ENCODE measurements at regions not wholly inside any gene's neighbourhood (a gene's known extent, or its start where the extent isn't known, plus 50 kb on each side); places are given as distances from the start of the nearest gene placed in this dataset.

GRCh38 chr12:131529196-131530040, 181.5 kb upstream of the SFSWAP start:
- Histone ChIP-seq H3K27me3 (ENCODE audit: control insufficient read depth in 2 of 2, insufficient read depth in 2 of 2, low read length in 2 of 2) (no peaks in the 10 kb centered on the region), H3K9me3 (ENCODE audit: control insufficient read depth in 2 of 3, low read length in 3 of 3) (no peaks in the 10 kb centered on the region), H3K27ac (ENCODE audit: low read depth, low read length) (no peak overlapping the region), H3K36me3 (ENCODE audit: control insufficient read depth in 2 of 3, insufficient read depth in 3 of 3, low read length in 3 of 3) (no peaks in the 10 kb centered on the region), H3K4me3 (ENCODE audit: low read length) (no peak overlapping the region), H3K4me1 (ENCODE audit: control insufficient read depth in 2 of 2, insufficient read depth in 2 of 2, low read length in 2 of 2) (no peaks in the 10 kb centered on the region)
- ChIA-PET CTCF (no interaction called here), POLR2A (no interaction called here)
- H3K9me3 Mint-ChIP-seq, result no peaks in the 10 kb centered on the region
- no peak for ATAC-seq
- peaks cover 0 to 6% (median 0%) of the 10 kb centered on the region in 5 donors for H3K27me3 Mint-ChIP-seq
- no peak for DNase-seq
- H3K36me3 Mint-ChIP-seq, result no peaks in the 10 kb centered on the region
- H3K4me3 Mint-ChIP-seq, result no peak overlapping the region
- H3K4me1 Mint-ChIP-seq, result peaks cover 0 to 27% (median 7%) of the 10 kb centered on the region in 7 donors
- no peak overlapping the region for H3K27ac Mint-ChIP-seq
- intact Hi-C loops (cut with micrococcal nuclease), result loop anchor here in 1 of 2 donors (10.0 kb wide), 1 partner anchor 75 kb away; no protein-coding TSS in a partner anchor

- Histone ChIP-seq H3K27ac (ENCODE audit: low read depth, low read length) (no peak overlapping the region), H3K9me3 (ENCODE audit: control insufficient read depth in 2 of 3, low read length in 3 of 3) (no peaks in the 10 kb centered on the region), H3K36me3 (ENCODE audit: control insufficient read depth in 2 of 3, insufficient read depth in 3 of 3, low read length in 3 of 3) (no peaks in the 10 kb centered on the region), H3K4me1 (ENCODE audit: control insufficient read depth in 2 of 2, insufficient read depth in 2 of 2, low read length in 2 of 2) (peaks cover 0 to 3% of the 10 kb centered on the region in 2 donors), H3K27me3 (ENCODE audit: control insufficient read depth in 2 of 2, insufficient read depth in 2 of 2, low read length in 2 of 2) (no peaks in the 10 kb centered on the region), H3K4me3 (ENCODE audit: low read length) (no peak overlapping the region)
- DNase-seq (no peak), ATAC-seq (no peak)
- peaks cover 0 to 6% (median 0%) of the 10 kb centered on the region in 5 donors for H3K27me3 Mint-ChIP-seq
- POLR2A ChIA-PET, result interaction anchor here (0.6 to 1.0 kb wide), 3 partner anchors 19 to 178 kb away, joined by 3 to 4 read pairs (median 3); no protein-coding TSS in a partner anchor
- H3K9me3 Mint-ChIP-seq, result peaks cover 0 to 1% (median 0%) of the 10 kb centered on the region in 11 donors
- H3K27ac Mint-ChIP-seq, result peak overlapping the region in 4 of 9 donors; percentile 12 to 93 (median 56)
- peaks cover 0 to 30% (median 7%) of the 10 kb centered on the region in 7 donors for H3K4me1 Mint-ChIP-seq
- H3K4me3 Mint-ChIP-seq, result no peak overlapping the region
- CTCF ChIA-PET, result no interaction called here
- H3K36me3 Mint-ChIP-seq, result peaks cover 0 to 3% (median 0%) of the 10 kb centered on the region in 5 donors
- intact Hi-C loops (cut with micrococcal nuclease), result loop anchor here in 1 of 2 donors (10.0 kb wide), 1 partner anchor 75 kb away; no protein-coding TSS in a partner anchor
These were observed 180.9 kb upstream of the SFSWAP start for GRCh38 chr12:131530041-131530332.

GRCh38 chr12:131530422-131530821, 180.5 kb upstream of the SFSWAP start:
- H3K27me3 ChIP-seq (ENCODE audit: control insufficient read depth in 2 of 2, insufficient read depth in 2 of 2, low read length in 2 of 2), result no peaks in the 10 kb centered on the region
- no peak overlapping the region for H3K4me3 ChIP-seq (ENCODE audit: low read length)
- H3K27ac Mint-ChIP-seq, result peak overlapping the region in 6 of 9 donors; percentile 12 to 93 (median 28)
- peak; percentile 27 for ATAC-seq
- CTCF ChIA-PET, result no interaction called here
- H3K36me3 ChIP-seq (ENCODE audit: control insufficient read depth in 2 of 3, insufficient read depth in 3 of 3, low read length in 3 of 3), result no peaks in the 10 kb centered on the region
- H3K4me1 Mint-ChIP-seq, result peaks cover 0 to 32% (median 7%) of the 10 kb centered on the region in 7 donors
- H3K4me1 ChIP-seq (ENCODE audit: control insufficient read depth in 2 of 2, insufficient read depth in 2 of 2, low read length in 2 of 2), result peaks cover 0 to 6% of the 10 kb centered on the region in 2 donors
- peaks cover 0 to 2% (median 0%) of the 10 kb centered on the region in 11 donors for H3K9me3 Mint-ChIP-seq
- H3K36me3 Mint-ChIP-seq, result peaks cover 0 to 4% (median 0%) of the 10 kb centered on the region in 5 donors
- POLR2A ChIA-PET, result interaction anchor here (0.6 to 1.0 kb wide), 3 partner anchors 20 to 178 kb away, joined by 3 to 4 read pairs (median 3); no protein-coding TSS in a partner anchor
- intact Hi-C loops (cut with micrococcal nuclease), result loop anchor here in 1 of 2 donors (10.0 kb wide), 1 partner anchor 74 kb away; no protein-coding TSS in a partner anchor
- H3K4me3 Mint-ChIP-seq, result no peak overlapping the region
- peak in 5 of 9 donors; percentile 3 to 46 (median 20) for DNase-seq
- peaks cover 0 to 6% (median 0%) of the 10 kb centered on the region in 5 donors for H3K27me3 Mint-ChIP-seq
- no peaks in the 10 kb centered on the region for H3K9me3 ChIP-seq (ENCODE audit: control insufficient read depth in 2 of 3, low read length in 3 of 3)
- H3K27ac ChIP-seq (ENCODE audit: low read depth, low read length), result no peak overlapping the region

GRCh38 chr12:131533139-131533538, 177.8 kb upstream of the SFSWAP start:
- no peak for DNase-seq
- POLR2A ChIA-PET, result no interaction called here

GRCh38 chr12:131535779-131536178, 175.1 kb upstream of the SFSWAP start:
- peaks cover 0 to 6% (median 0%) of the 10 kb centered on the region in 5 donors for H3K27me3 Mint-ChIP-seq
- H3K9me3 ChIP-seq (ENCODE audit: control insufficient read depth in 2 of 3, low read length in 3 of 3), result no peaks in the 10 kb centered on the region
- no peak for ATAC-seq
- peak overlapping the region in 4 of 10 donors; percentile 8 to 62 (median 42) for H3K4me3 Mint-ChIP-seq
- H3K4me1 Mint-ChIP-seq, result peaks cover 0 to 32% (median 14%) of the 10 kb centered on the region in 7 donors
- H3K9me3 Mint-ChIP-seq, result peaks cover 0 to 2% (median 0%) of the 10 kb centered on the region in 11 donors
- peaks cover 6 to 26% of the 10 kb centered on the region in 2 donors for H3K4me1 ChIP-seq (ENCODE audit: control insufficient read depth in 2 of 2, insufficient read depth in 2 of 2, low read length in 2 of 2)
- POLR2A ChIA-PET, result interaction anchor here (0.5 to 1.5 kb wide), 4 partner anchors 18 to 193 kb away, joined by 3 to 6 read pairs (median 4); no protein-coding TSS in a partner anchor
- H3K36me3 ChIP-seq (ENCODE audit: control insufficient read depth in 2 of 3, insufficient read depth in 3 of 3, low read length in 3 of 3), result no peaks in the 10 kb centered on the region
- peak overlapping the region in 8 of 9 donors; percentile 22 to 93 (median 82) for H3K27ac Mint-ChIP-seq
- intact Hi-C loops (cut with micrococcal nuclease), result loop anchor here in 1 of 2 donors (10.0 kb wide), 1 partner anchor 69 kb away; no protein-coding TSS in a partner anchor
- H3K27ac ChIP-seq (ENCODE audit: low read depth, low read length), result no peak overlapping the region
- CTCF ChIA-PET, result no interaction called here
- H3K27me3 ChIP-seq (ENCODE audit: control insufficient read depth in 2 of 2, insufficient read depth in 2 of 2, low read length in 2 of 2), result no peaks in the 10 kb centered on the region
- H3K36me3 Mint-ChIP-seq, result peaks cover 0 to 4% (median 3%) of the 10 kb centered on the region in 5 donors
- DNase-seq, result no peak
- no peak overlapping the region for H3K4me3 ChIP-seq (ENCODE audit: low read length)

More at GRCh38 chr12:131533139-131533538, 177.8 kb upstream of the SFSWAP start:
- Mint-ChIP-seq H3K4me1 (peaks cover 0 to 50% (median 19%) of the 10 kb centered on the region in 7 donors), H3K27me3 (peaks cover 0 to 6% (median 0%) of the 10 kb centered on the region in 5 donors), H3K9me3 (peaks cover 0 to 2% (median 0%) of the 10 kb centered on the region in 11 donors), H3K27ac (no peak overlapping the region), H3K36me3 (peaks cover 0 to 4% (median 0%) of the 10 kb centered on the region in 5 donors), H3K4me3 (no peak overlapping the region)
- CTCF ChIA-PET, result no interaction called here
- H3K4me1 ChIP-seq (ENCODE audit: control insufficient read depth in 2 of 2, insufficient read depth in 2 of 2, low read length in 2 of 2), result peaks cover 6 to 26% of the 10 kb centered on the region in 2 donors
- H3K27me3 ChIP-seq (ENCODE audit: control insufficient read depth in 2 of 2, insufficient read depth in 2 of 2, low read length in 2 of 2), result no peaks in the 10 kb centered on the region
- H3K36me3 ChIP-seq (ENCODE audit: control insufficient read depth in 2 of 3, insufficient read depth in 3 of 3, low read length in 3 of 3), result no peaks in the 10 kb centered on the region
- no peak for ATAC-seq
- no peak overlapping the region for H3K4me3 ChIP-seq (ENCODE audit: low read length)
- no peaks in the 10 kb centered on the region for H3K9me3 ChIP-seq (ENCODE audit: control insufficient read depth in 2 of 3, low read length in 3 of 3)
- H3K27ac ChIP-seq (ENCODE audit: low read depth, low read length), result no peak overlapping the region
- intact Hi-C loops (cut with micrococcal nuclease), result loop anchor here in 1 of 2 donors (10.0 kb wide), 1 partner anchor 72 kb away; no protein-coding TSS in a partner anchor

- peak overlapping the region in 8 of 9 donors; percentile 74 to 93 (median 88) for H3K27ac Mint-ChIP-seq
- Histone ChIP-seq H3K27me3 (ENCODE audit: control insufficient read depth in 2 of 2, insufficient read depth in 2 of 2, low read length in 2 of 2) (no peaks in the 10 kb centered on the region), H3K27ac (ENCODE audit: low read depth, low read length) (peak overlapping the region; percentile 54), H3K4me3 (ENCODE audit: low read length) (no peak overlapping the region), H3K36me3 (ENCODE audit: control insufficient read depth in 2 of 3, insufficient read depth in 3 of 3, low read length in 3 of 3) (no peaks in the 10 kb centered on the region), H3K9me3 (ENCODE audit: control insufficient read depth in 2 of 3, low read length in 3 of 3) (no peaks in the 10 kb centered on the region), H3K4me1 (ENCODE audit: control insufficient read depth in 2 of 2, insufficient read depth in 2 of 2, low read length in 2 of 2) (peaks cover 6 to 26% of the 10 kb centered on the region in 2 donors)
- peaks cover 0 to 28% (median 13%) of the 10 kb centered on the region in 7 donors for H3K4me1 Mint-ChIP-seq
- H3K27me3 Mint-ChIP-seq, result peaks cover 0 to 6% (median 0%) of the 10 kb centered on the region in 5 donors
- intact Hi-C loops (cut with micrococcal nuclease), result loop anchor here in 1 of 2 donors (10.0 kb wide), 1 partner anchor 68 kb away; no protein-coding TSS in a partner anchor
- peak in 7 of 9 donors; percentile 17 to 75 (median 58) for DNase-seq
- CTCF ChIA-PET, result no interaction called here
- ATAC-seq, result peak; percentile 86
- H3K4me3 Mint-ChIP-seq, result peak overlapping the region in 7 of 10 donors; percentile 7 to 62 (median 45)
- POLR2A ChIA-PET, result interaction anchor here (0.5 to 1.5 kb wide), 5 partner anchors 18 to 192 kb away, joined by 3 to 6 read pairs (median 4); no protein-coding TSS in a partner anchor
- H3K36me3 Mint-ChIP-seq, result peaks cover 0 to 4% (median 3%) of the 10 kb centered on the region in 5 donors
- H3K9me3 Mint-ChIP-seq, result peaks cover 0 to 2% (median 0%) of the 10 kb centered on the region in 11 donors
These were observed 174.6 kb upstream of the SFSWAP start for GRCh38 chr12:131536337-131536736.

Measured in naive thymus-derived CD4-positive, alpha-beta T cell (primary cell).